Stimulated activated CD4-positive, alpha-beta T cell treated with anti-CD3 and anti-CD28 coated beads, Interleukin-1b, Interleukin-23, amount 100 ng/mL, for 1 hour (primary cell): ENCODE measurements at regions not wholly inside any gene's neighbourhood (a gene's known extent, or its start where the extent isn't known, plus 50 kb on each side); places are given as distances from the start of the nearest gene placed in this dataset.
"Not testable (repeated sequence)": the region's sequence is repeated elsewhere in the genome, so short reads cannot be mapped to it uniquely, and the experiment has no call there.

ENCODE experiments used
- DNase-seq, 2 donors: peaks; one replicate each; pipeline ENCODE4 v3.0.0-alpha.2; 2020; ENCODE audit warnings: low read depth in 2 of 2

DNA sequence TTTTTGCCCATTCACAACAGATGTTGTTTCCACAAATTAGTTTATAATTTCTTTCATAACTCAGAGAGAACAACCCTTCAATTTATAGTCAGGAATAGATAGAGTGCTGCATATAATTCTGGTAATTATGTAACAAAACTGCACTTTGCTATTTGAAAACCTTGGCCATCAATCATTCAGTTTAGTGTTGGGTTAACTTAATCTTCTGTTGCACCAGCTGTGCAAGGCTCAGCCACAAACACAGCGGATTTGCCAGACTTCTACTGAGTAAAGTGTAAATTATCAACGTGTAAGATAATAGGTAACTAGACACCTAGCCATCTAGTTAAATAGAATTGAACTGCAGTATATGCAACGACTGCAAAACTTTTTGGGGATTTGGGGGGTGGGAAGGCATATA is 1064.3 kb upstream of the EPHA6 start:
- DNase-seq, result no peak

DNA sequence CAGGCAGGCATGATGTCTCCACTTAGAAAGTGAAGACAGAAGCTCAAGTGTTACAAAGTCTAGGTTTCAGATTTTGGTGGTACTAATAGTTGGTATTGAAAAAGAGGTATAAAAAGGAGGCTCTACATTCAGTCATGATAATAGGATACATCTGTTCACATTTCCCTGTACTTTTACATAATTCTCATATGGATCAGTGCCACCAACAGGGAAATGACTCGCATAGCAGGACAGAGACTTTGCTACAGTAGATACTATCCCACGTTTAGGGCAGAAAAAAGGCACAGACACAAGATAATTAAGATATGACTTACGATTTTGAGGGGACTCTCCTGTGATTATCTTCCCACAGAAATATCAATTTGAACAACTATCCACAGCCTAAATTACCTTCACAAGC is 1062.9 kb upstream of the EPHA6 start:
- no peak for DNase-seq

DNA sequence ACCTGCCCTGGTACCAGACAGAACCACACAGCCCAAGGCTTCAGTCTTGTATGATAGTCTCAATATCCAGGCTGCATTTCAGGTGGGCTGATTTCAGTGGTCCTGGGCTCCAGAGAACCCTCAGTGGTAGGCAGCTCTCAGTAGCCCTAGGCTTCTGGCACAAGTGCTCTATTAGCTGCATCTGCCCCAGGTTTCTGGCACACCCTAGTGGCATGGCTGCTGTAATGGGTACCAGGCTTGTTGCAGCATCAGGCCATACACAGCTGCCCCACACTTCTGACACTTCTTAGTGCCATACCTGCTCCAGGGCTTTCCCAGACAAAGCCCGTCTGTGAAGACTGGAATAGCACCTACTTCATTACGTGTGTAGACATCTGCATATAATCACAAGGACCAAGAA is 1062.2 kb upstream of the EPHA6 start:
- no peak for DNase-seq

DNA sequence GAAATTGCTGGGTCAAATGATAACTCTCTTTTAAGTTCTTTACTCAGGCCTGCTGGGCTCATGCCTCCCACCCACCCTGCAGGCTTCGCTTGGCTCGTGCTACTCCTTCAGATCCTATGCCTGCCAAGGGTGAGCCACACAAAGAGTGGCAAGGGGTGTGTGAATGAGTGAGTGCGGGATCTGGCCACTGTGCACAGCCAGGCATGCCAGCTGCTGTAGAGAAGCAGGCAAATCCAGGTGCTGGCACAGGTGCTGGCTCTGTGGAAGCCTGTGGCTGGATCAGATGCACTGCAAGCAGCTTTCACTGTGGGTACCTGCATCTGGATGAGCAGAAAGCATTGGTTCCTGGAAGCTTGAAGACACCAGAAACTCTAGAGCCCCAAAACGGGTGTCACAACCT is 1055.7 kb upstream of the EPHA6 start:
- DNase-seq, result no peak

DNA sequence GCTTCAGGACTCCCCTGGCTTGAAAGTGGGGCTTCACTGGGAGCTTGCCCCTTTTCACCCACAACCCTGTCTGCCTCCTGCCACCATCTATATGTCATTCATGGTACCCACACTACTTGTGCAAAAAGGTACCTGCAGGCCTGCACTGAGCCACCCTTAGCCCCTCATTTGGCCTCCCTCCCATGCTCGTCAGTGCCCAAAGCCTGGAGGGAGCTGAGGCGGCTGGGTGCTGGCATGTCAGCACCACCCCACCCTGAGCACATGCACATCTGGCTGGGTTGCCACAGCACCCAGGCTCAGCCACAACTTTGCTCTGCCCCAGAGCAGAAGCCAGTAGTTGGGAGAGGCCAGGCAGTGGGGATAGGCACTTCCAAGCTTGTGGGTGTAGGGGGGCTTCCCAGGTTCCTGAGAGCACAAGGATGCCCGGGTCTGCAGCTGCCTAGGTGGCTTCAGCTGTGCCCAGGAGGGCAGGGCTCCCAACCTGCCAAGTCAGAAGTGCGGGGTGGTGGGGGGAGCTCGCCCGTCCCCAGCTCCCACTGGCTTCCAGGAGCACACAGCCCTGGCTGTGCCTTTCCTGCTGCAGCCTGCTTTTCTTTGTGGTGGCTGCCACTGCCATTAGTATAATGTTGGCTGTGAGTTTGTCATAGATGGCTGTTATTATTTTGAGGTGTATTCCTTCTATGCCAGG is 1054.6 kb upstream of the EPHA6 start:
- no peak for DNase-seq

DNA sequence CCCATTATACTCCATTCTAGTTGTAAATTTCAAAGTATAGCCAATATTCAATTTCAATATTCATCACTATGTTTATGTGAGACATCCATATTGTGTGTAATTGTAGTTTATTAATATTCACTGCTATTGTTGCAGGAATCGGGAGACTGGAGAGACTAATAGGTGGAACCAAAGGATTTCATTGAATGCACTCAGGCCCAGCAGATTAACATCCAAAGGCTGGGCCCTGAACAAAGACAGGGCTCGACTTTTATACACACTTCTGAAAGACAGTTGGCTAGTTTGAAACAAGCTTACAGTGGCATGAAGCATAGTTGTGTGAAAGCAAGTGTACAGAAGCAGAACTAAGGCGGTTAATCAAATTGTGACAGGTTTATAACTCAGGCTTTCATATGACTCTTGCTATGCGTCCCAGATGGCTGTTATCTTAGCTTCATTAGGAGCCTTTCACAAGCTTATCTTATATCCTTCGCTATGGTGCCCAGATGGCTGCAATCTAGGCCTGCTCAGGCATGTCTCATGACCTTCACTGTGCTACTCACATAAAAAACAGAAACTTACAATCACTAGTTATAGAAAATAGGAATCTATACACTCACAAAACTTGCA is 1038.8 kb upstream of the EPHA6 start:
- DNase-seq, result no peak

DNA sequence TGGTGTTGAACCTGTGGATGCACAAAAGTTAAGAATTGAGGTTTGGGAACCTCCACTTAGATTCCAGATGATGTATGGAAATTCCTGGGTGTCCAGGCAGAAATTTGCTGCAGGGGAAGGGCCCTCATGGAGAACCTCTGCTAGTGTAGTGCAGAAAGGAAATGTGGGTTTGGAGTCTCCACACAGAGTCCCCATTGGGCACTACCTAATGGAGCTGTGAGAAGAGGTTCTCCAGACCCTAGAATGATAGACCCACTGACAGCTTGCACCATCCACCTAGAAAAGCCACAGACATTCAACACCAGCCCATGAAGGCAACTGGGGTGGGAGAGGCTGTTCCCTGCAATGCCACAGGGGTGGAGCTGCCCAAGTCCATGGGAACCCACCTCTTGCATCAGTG is 1032.8 kb upstream of the EPHA6 start:
- DNase-seq, result no peak

DNA sequence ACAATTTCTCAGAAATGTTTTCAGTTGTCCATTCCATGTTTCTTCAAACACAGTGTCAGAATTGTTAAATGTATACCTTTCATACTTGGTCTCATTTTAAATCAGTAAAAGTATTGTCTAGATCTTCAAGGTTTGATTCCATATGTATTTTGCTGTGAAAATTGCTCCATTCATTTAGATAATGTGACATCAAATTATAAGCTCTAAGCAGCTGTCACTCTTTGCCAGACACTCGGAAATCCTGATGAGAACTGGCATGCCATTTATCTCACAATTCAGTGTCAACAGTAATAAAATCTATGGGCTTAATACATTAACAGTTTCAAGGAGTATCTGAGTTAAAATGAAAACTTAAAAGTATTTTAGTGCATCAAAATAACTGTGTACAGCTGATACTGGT is 1025.3 kb upstream of the EPHA6 start:
- DNase-seq, result no peak

DNA sequence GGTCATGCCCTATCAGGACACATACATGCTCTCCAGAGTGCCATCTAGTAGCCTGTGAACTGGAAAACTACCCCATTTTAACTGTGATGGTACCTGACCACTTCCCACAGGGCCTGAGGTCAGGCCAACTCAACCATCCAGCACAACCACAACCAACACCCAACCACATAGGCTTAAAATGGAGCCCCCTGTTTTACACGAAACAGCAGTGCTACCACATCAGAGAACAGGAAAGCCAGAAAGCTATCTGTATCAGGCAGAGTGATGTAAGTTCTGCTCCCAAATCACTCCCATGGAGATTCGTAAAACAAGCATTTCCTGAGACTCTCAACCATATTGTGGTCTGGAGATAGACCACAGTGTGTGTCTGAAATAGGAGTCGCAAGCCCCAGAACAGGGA is 1017.3 kb upstream of the EPHA6 start:
- no peak for DNase-seq

DNA sequence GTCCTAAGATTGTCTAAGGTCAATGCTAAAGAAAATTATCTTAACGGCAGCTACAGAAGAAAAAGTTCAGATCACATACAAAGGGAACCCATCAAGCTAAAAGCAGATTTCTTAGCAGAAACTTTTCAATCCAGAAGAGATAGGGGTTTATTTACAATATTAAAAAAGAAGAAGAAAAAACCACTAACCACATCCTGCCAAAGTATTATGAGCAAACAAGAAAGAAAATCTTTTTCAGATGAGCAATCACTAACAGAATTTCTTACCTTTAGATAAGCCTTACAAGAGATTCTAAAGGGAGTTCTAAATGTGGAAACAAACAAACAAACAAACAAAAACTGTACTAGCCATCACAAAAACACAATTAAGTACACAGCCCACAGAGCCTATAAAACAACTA is 1015.8 kb upstream of the EPHA6 start:
- no peak for DNase-seq

DNA sequence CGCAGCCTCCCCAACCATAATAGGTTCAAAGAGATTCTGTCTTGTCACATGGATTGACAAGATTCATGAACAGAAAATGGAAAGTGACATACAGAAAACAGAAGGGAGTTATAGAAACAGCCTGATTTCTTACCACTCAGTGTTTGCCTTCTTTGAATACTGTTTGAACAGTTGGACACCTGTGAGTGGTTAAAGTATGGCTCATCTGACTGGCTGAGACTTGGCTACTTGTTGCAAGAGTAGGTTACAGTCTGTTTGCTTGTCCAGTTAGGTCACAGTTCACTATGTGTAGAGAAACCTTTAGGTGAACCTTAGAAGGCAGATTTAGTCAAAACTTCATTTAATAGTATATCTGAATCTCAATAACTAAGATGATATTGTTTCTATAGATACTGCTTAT is 1003.9 kb upstream of the EPHA6 start:
- DNase-seq, result no peak

DNA sequence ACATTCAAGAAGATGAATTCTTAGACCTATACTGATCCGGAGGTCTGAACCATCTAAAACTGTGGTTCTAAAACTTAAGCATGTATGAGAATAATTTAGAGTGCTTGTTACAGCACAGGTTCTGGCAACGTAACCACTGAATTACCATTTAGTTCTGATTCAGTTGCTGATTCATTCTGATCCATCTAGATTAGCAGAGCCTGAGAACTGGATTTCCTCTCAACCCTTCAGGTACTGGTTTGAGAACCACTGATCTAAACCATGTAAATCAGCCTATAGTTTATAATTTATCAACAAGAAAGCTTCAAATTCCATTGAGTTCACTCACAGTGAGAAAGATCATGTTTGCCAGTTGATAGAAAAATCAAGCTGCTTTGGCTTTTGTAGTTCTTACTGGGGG is 1001.1 kb upstream of the EPHA6 start:
- DNase-seq, result no peak

DNA sequence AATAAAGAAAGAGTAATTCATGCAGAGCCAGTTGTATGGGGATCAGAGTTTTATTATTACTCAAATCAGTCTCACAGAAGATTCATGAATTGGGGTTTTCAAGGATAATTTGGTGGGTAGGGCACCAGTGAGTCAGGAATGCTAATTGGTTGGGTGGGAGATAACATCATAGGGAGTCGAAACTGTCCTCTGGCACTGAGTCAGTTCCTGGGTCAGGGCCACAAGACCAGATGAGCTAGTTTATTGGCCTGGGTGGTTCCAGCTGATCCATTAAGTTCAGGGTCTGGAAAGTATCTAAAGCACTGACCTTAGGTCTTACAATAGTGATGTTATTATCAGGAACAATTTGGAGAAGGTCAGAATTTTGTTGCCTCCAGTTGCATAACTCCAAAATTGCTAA is 998.6 kb upstream of the EPHA6 start:
- DNase-seq, result no peak

DNA sequence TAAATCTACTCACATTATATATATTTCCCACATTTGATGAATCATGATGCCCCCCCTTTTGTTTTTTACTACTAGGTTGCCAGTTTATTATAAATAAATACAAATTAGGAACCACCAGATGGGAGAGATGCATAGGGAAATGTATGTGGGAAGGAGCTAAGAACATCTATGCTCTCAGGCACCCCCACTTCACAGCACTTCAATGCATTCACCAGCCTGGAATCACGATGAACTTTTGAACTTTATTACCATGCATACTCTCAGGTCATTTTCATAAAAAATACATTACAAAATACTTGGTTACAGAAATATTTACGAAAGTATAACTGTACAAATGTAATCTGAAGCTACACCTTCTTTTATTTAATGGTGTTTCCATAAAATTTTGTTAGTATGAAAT is 988.0 kb upstream of the EPHA6 start:
- DNase-seq, result no peak

DNA sequence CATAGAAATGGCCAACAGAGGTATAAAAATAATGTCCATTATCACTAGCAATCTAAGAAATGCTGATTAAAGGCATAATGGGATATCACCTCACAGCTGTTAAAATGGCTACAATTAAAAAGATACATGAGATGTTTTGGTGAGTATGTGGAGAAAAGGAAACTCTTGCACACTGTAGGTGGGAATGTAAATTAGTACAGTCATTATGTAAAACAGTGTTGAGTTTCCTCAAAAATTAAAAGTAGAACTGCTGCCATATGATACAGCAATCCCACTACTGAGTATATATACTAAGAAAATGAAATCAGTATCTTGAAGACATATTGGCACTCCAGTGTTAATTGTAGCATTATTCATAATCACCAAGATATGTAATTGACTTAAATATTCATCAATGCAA is 982.2 kb upstream of the EPHA6 start:
- DNase-seq, result no peak

DNA sequence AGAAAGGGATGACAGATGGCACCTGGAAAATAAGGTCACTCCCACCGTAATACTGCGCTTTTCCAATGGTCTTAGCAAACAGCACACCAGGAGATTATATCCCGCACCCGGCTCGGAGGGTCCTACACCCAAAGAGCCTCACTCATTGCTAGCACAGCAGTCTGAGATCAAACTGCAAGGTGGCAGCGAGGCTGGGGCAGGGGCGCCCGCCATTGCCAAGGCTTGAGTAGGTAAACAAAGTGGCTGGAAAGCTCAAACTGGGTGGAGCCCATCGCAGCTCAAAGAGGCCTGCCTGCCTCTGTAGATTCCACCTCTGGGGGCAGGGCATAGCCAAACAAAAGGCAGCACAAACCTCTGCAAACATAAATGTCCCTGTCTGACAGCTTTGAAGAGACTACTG is 953.8 kb upstream of the EPHA6 start:
- not testable (repeated sequence) for DNase-seq

DNA sequence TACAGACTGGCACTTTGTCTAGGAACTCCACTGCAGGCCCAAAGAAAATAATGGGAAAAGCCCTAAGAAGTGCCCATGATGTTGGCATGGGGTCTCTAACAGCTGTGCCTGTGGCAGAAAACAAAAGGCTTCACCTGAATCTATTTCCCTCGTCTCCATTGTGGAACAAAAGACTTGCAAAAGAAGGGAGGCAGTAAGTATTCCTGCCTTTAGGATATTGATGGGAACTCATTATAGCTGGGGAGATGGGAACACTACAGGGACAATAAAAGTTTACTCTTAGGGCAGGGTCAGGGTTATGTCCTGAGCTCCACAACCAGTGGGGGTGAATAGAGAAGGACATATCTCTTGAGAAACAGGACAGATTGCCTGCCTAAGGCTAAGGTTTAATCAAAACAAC is 930.6 kb upstream of the EPHA6 start:
- no peak for DNase-seq

DNA sequence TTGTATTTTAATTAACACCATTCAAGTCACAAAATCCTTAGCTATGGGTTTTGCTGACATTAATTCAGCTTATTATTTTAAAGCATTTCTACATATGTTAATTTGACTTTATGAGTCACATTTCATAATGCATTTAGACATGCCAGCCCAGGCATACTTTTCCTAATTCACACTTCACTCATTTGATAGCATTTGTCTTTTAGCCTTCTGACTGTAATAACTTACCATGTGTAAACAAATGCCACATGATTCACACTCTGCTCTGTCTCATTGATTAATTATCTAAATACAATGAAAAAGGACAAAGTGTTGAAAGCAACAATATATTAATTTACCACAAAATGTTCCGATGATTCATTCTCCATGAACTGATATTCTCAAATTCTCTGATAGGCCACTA is 927.8 kb upstream of the EPHA6 start:
- no peak for DNase-seq

DNA sequence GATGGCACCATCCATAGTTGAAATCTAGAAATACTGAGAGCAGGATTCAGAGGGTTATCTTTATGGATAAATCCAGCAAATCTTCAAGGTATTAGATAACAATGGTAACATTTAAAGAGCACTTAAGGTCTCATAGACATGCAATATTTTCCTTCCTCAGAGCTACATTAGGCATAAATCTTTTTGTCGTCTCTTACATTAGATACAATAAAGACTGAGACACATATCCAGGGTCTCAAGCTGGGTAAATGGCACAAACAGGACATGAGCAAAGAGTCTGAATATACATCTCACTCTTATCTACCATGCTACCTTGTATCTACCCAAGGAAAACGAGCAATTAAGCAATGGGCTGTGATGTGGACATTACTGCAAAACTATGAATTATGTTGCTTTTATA is 927.3 kb upstream of the EPHA6 start:
- no peak for DNase-seq

DNA sequence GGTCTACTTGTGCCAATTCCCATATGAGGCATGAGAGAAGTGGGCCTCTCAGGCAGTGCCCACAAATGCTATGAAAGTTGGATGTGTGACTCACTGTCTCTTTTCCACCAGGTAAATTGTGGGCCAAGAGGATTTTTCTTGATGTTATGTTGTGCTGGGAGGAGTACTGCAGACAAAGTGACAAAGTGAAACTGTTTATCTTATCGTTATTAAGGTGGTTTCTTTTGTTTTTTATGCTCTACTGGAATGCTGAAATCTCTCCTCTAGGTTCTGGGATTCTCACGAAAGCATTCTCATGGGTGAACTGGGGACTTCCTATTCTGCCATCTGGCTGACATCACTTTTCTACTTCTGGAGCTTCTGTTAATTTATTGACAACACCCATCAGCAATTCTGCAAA is 919.6 kb upstream of the EPHA6 start:
- DNase-seq, result no peak

DNA sequence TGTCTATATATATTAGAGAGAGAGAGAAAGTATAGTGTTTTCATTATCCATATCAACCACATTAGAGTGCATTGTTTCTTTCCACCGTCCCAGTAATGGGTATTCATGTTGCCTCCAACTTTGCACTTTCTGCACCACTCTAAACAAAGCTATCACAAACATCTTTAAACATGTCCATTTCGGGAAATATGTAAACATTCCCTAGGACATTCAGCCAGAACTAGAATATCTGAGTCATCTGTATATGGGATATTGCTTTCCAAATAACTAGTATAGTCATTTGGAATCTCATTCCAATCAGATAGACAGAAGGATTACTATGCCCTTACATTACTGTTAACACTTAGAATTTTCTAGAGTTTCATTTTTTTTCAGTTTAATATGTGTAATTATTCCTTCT is 914.9 kb upstream of the EPHA6 start:
- DNase-seq, result no peak

DNA sequence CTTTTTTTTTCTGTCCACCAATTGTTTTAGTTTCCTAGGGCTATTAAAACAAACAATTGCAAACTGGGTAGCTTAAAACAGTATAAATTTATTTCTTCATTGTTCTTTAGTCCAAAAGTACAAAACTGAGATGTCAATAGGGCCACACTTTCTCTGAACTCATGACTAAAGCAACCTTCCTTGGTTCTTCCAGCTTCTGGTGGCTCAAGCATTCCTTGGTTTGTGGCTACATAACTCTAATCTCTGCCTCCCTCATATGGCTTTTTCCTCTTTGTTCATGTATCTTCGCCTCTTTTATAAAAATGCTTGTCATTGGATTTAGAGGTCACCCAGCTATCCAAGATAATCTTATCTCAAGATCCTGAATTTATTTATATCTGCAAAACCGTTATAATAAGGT is 914.5 kb upstream of the EPHA6 start:
- DNase-seq, result no peak

DNA sequence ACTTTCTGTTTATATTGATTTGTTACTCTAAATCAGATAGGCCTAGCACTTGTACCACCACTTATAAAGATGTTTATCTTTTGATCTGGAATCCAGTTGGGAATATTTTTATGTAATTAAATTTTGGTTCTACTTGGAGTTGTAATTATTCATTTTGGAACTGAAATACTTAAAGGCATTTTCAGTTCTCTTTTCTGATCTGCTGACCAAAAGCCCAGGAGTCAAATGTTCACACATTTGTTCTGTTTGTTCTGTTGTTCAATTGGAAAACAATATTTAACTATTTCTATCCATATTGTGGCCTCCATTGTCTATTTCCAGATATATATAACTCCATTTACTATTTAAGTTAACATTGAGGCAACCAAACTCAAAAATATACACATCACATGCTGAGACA is 912.4 kb upstream of the EPHA6 start:
- no peak for DNase-seq

DNA sequence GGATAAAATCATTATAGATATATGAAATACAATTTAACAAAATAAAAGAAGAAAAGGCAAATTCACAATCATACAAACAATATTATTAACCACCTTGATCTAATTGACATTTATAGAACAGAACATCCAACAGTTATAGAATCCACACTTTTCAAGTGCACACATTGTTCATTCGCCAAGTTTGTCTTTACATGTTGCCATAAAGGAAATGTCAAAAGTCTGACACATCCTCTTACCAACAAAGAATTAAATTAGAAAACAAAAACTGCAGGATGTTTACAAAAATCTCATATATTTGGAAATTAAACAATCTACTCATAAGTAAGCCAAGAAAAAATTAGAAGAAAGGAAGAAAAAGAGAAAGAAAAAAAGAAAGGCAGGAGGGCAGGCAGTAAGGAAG is 909.2 kb upstream of the EPHA6 start:
- no peak for DNase-seq
